ENCODE measurements at regions not wholly inside any gene's neighbourhood (a gene's known extent, or its start where the extent isn't known, plus 50 kb on each side); places are given as distances from the start of the nearest gene placed in this dataset.
"Not testable (repeated sequence)": the region's sequence is repeated elsewhere in the genome, so short reads cannot be mapped to it uniquely, and the experiment has no call there.

- intact Hi-C loops (cut with DNase I); H3K9me3 ChIP-seq (ENCODE audit: control insufficient read depth, low read length); H3K27ac ChIP-seq (ENCODE audit: low read length); H3K4me1 ChIP-seq (ENCODE audit: control insufficient read depth, insufficient read depth, low read length); H3K4me3 ChIP-seq (ENCODE audit: low read length); ATAC-seq; DNase-seq; H3K27me3 ChIP-seq (ENCODE audit: control insufficient read depth, insufficient read depth): not testable (repeated sequence)
- 93% methylated on average over 6 of the region's 6 CpGs for whole genome bisulfite sequencing
These were observed 101.9 kb upstream of the STX18 start for GRCh38 chr4:4643743-4644142.

DNA sequence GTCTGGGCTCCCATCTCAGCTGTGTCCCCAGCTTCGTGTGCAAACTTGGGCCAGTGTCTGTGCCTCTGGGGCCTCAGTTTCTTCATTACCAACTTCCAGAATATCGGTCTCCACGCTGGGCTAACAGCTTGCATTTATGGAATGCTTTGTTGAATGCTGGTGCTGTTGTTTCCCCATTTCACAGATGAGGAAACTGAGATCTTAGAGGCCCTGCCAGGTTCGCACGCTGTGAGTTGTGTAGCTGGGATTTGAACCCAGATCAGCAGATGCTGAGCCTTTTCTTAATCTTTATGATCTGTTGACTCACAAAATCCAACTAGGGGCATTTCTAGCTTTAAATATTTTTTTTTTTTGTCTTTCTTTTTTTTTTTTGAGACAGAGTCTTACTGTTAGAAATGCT, 101.5 kb upstream of the STX18 start:
- H3K9me3 ChIP-seq (ENCODE audit: control insufficient read depth, low read length): no peaks in the 10 kb centered on the region
- H3K27ac ChIP-seq (ENCODE audit: low read length): no peak overlapping the region
- intact Hi-C loops (cut with DNase I): no loop called here
- DNase-seq: no peak
- ATAC-seq: no peak
- 95% methylated on average over 5 of the region's 5 CpGs for WGBS
- no peaks in the 10 kb centered on the region for H3K4me1 ChIP-seq (ENCODE audit: control insufficient read depth, insufficient read depth, low read length)
- H3K4me3 ChIP-seq (ENCODE audit: low read length): no peak overlapping the region
- H3K27me3 ChIP-seq (ENCODE audit: control insufficient read depth, insufficient read depth): no peaks in the 10 kb centered on the region

- no peak for DNase-seq
- H3K4me1 ChIP-seq (ENCODE audit: control insufficient read depth, insufficient read depth, low read length): no peaks in the 10 kb centered on the region
- 75% methylated on average over 6 of the region's 6 CpGs for WGBS
- no peak overlapping the region for H3K4me3 ChIP-seq (ENCODE audit: low read length)
- H3K27ac ChIP-seq (ENCODE audit: low read length): no peak overlapping the region
- no peaks in the 10 kb centered on the region for H3K9me3 ChIP-seq (ENCODE audit: control insufficient read depth, low read length)
- intact Hi-C loops (cut with DNase I): no loop called here
- ATAC-seq: no peak
- H3K27me3 ChIP-seq (ENCODE audit: control insufficient read depth, insufficient read depth): no peaks in the 10 kb centered on the region
These were observed 100.7 kb upstream of the STX18 start for GRCh38 chr4:4642496-4643000.

DNA sequence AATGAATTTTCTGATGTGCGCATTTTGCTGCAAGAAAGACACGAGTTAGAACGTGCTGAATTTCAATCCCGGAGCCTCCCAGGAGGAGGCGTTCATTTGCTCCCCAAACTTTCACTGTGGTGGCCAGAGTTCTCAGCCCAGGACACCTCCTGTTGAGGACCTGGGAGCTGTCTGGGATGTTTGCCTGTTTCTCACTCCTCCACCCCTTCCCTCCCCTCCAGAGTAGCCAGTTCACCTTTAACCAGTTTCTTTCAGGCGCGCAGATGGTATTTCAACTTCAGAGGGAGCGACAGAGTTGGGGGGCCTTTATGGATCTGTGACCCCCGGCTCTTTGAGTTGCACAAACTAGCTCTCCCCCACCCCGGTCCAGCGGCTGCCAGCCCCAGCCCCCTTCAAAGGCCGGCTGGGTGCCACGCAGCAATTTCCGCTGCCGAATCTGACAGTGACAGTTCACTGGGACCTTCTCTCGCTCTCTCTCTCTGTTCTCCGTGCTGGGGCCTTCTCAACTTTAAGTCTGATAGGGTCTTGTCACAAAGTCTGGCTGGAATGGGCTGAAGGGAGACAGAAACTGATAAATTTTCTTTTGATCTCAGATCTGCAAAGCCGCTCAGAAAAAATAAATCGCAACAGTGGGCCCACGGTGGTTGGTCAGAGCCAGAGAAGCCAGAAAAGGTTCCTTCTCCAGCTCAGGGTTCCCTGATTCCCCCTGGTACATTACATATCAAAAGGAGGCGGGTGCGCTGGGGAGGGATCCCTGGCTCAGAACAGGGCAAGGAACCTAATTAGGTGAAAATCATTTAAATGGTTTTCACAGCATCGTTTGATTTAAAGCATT, 100.0 kb upstream of the STX18 start:
- no peaks in the 10 kb centered on the region for H3K4me1 ChIP-seq (ENCODE audit: control insufficient read depth, insufficient read depth, low read length)
- H3K27ac ChIP-seq (ENCODE audit: low read length): no peak overlapping the region
- 61% methylated on average over 23 of the region's 23 CpGs for WGBS
- ATAC-seq (no peak), DNase-seq (no peak)
- no peaks in the 10 kb centered on the region for H3K27me3 ChIP-seq (ENCODE audit: control insufficient read depth, insufficient read depth)
- H3K4me3 ChIP-seq (ENCODE audit: low read length): no peak overlapping the region
- intact Hi-C loops (cut with DNase I): no loop called here
- no peaks in the 10 kb centered on the region for H3K9me3 ChIP-seq (ENCODE audit: control insufficient read depth, low read length)

DNA sequence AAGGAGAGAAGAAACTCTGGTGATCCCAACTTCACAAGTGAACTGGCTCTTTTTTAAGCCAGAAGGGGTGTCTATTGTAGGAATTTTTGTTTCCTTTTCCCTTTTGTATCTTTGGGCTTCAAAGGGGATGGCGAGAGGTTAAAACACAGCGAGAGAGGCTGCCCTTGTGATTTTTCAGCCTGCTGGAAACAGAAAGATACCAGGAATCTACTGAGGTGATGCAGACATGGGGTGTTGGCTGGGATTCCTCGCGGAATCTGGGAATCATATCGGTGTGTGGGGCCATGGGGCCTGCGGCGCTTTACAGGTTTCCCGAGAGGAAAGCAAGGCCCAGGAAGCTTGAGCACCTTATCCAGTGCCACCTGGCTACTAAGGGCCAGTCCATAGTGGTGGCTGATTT, 99.4 kb upstream of the STX18 start:
- Histone ChIP-seq H3K27ac (ENCODE audit: low read length) (no peak overlapping the region), H3K27me3 (ENCODE audit: control insufficient read depth, insufficient read depth) (no peaks in the 10 kb centered on the region), H3K4me1 (ENCODE audit: control insufficient read depth, insufficient read depth, low read length) (no peaks in the 10 kb centered on the region), H3K4me3 (ENCODE audit: low read length) (no peak overlapping the region), H3K9me3 (ENCODE audit: control insufficient read depth, low read length) (no peaks in the 10 kb centered on the region)
- intact Hi-C loops (cut with DNase I): no loop called here
- ATAC-seq (no peak), DNase-seq (no peak)
- WGBS: 74% methylated on average over 8 of the region's 8 CpGs

GRCh38 chr4:4640692-4641091, 98.8 kb upstream of the STX18 start:
- WGBS: 54% methylated on average over 10 of the region's 10 CpGs
- ATAC-seq: no peak

DNA sequence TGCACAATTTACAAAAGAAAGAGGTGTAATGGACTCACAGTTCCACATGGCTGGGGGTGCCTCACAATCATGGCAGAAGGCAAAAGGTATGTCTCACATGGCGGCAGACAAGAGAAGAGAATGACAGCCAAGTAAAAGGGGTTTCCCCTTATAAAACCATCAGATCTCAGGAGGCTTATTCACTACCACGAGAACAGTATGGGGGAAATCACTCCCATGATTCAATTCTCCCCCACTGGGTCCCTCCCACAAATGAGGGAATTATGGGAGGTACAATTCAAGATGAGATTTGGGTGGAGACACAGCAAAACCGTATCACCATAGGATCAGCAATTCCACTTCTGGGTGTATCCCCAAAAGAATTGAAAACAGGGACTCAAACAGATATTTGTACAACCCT, 97.5 kb upstream of the STX18 start:
- DNase-seq (no peak), ATAC-seq (no peak)
- H3K9me3 ChIP-seq (ENCODE audit: control insufficient read depth, low read length): no peaks in the 10 kb centered on the region
- H3K27me3 ChIP-seq (ENCODE audit: control insufficient read depth, insufficient read depth): no peaks in the 10 kb centered on the region
- H3K4me3 ChIP-seq (ENCODE audit: low read length): no peak overlapping the region
- H3K27ac ChIP-seq (ENCODE audit: low read length): no peak overlapping the region
- no peaks in the 10 kb centered on the region for H3K4me1 ChIP-seq (ENCODE audit: control insufficient read depth, insufficient read depth, low read length)
- 79% methylated on average over 3 of the region's 3 CpGs for WGBS
- intact Hi-C loops (cut with DNase I): no loop called here

More at GRCh38 chr4:4640692-4641091, 98.8 kb upstream of the STX18 start:
- DNase-seq: no peak
- Histone ChIP-seq H3K27me3 (ENCODE audit: control insufficient read depth, insufficient read depth) (no peaks in the 10 kb centered on the region), H3K4me1 (ENCODE audit: control insufficient read depth, insufficient read depth, low read length) (no peaks in the 10 kb centered on the region), H3K27ac (ENCODE audit: low read length) (no peak overlapping the region), H3K4me3 (ENCODE audit: low read length) (no peak overlapping the region), H3K9me3 (ENCODE audit: control insufficient read depth, low read length) (no peaks in the 10 kb centered on the region)
- intact Hi-C loops (cut with DNase I): no loop called here

DNA sequence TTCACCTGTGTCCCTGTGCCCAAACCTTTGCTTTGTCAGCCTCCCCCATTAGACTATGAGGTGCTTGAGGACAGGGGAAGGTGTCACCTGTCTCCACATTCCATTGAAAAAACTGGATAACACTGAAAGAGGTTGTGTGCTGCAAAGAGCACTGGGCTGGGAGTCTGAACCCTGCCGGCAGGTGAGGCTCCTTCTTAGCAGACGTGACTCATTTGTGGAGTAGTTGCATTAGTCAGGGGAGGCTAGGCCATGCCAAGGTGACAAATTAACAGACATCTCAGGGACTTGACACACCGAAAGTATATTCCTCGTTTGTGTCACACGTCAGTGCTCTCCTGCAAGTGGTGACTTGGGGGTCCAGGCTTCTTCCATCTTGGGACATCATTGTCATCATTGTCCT, 95.9 kb upstream of the STX18 start:
- no peak overlapping the region for H3K4me3 ChIP-seq (ENCODE audit: low read length)
- 93% methylated on average over 5 of the region's 5 CpGs for WGBS
- H3K4me1 ChIP-seq (ENCODE audit: control insufficient read depth, insufficient read depth, low read length): no peaks in the 10 kb centered on the region
- DNase-seq (no peak), ATAC-seq (no peak)
- no peaks in the 10 kb centered on the region for H3K27me3 ChIP-seq (ENCODE audit: control insufficient read depth, insufficient read depth)
- no peak overlapping the region for H3K27ac ChIP-seq (ENCODE audit: low read length)
- intact Hi-C loops (cut with DNase I): no loop called here
- no peaks in the 10 kb centered on the region for H3K9me3 ChIP-seq (ENCODE audit: control insufficient read depth, low read length)

- no peak for ATAC-seq
- Histone ChIP-seq H3K27me3 (ENCODE audit: control insufficient read depth, insufficient read depth) (no peaks in the 10 kb centered on the region), H3K4me3 (ENCODE audit: low read length) (no peak overlapping the region), H3K27ac (ENCODE audit: low read length) (no peak overlapping the region), H3K4me1 (ENCODE audit: control insufficient read depth, insufficient read depth, low read length) (no peaks in the 10 kb centered on the region), H3K9me3 (ENCODE audit: control insufficient read depth, low read length) (no peaks in the 10 kb centered on the region)
- intact Hi-C loops (cut with DNase I): no loop called here
- DNase-seq: no peak
- WGBS: 91% methylated on average over 3 of the region's 3 CpGs
These were observed 91.6 kb upstream of the STX18 start for GRCh38 chr4:4633431-4633830.

GRCh38 chr4:4631150-4631549, 89.3 kb upstream of the STX18 start:
- no peak overlapping the region for H3K27ac ChIP-seq (ENCODE audit: low read length)
- intact Hi-C loops (cut with DNase I): no loop called here
- ATAC-seq (no peak), DNase-seq (no peak)
- no peaks in the 10 kb centered on the region for H3K27me3 ChIP-seq (ENCODE audit: control insufficient read depth, insufficient read depth)
- no peak overlapping the region for H3K4me3 ChIP-seq (ENCODE audit: low read length)
- H3K4me1 ChIP-seq (ENCODE audit: control insufficient read depth, insufficient read depth, low read length): no peaks in the 10 kb centered on the region
- H3K9me3 ChIP-seq (ENCODE audit: control insufficient read depth, low read length): no peaks in the 10 kb centered on the region

GRCh38 chr4:4627906-4628305, 86.1 kb upstream of the STX18 start:
- H3K27ac ChIP-seq (ENCODE audit: low read length): no peak overlapping the region
- no peak for DNase-seq
- no peaks in the 10 kb centered on the region for H3K9me3 ChIP-seq (ENCODE audit: control insufficient read depth, low read length)
- no peak overlapping the region for H3K4me3 ChIP-seq (ENCODE audit: low read length)
- WGBS: 88% methylated on average over 2 of the region's 2 CpGs
- ATAC-seq: no peak
- intact Hi-C loops (cut with DNase I): no loop called here
- no peaks in the 10 kb centered on the region for H3K27me3 ChIP-seq (ENCODE audit: control insufficient read depth, insufficient read depth)
- H3K4me1 ChIP-seq (ENCODE audit: control insufficient read depth, insufficient read depth, low read length): no peaks in the 10 kb centered on the region

GRCh38 chr4:4627111-4627510, 85.3 kb upstream of the STX18 start:
- DNase-seq: no peak
- H3K27ac ChIP-seq (ENCODE audit: low read length): no peak overlapping the region
- no peaks in the 10 kb centered on the region for H3K27me3 ChIP-seq (ENCODE audit: control insufficient read depth, insufficient read depth)
- no peaks in the 10 kb centered on the region for H3K9me3 ChIP-seq (ENCODE audit: control insufficient read depth, low read length)
- no peak for ATAC-seq
- intact Hi-C loops (cut with DNase I): no loop called here
- WGBS: 58% methylated on average over 4 of the region's 4 CpGs
- no peaks in the 10 kb centered on the region for H3K4me1 ChIP-seq (ENCODE audit: control insufficient read depth, insufficient read depth, low read length)
- no peak overlapping the region for H3K4me3 ChIP-seq (ENCODE audit: low read length)

All from right cardiac atrium (tissue), 5 donors.